Loucy (cell line): ENCODE measurements at regions not wholly inside any gene's neighbourhood (a gene's known extent, or its start where the extent isn't known, plus 50 kb on each side); places are given as distances from the start of the nearest gene placed in this dataset.

Source experiments
- H2AFZ ChIP-seq: fragments of 200-600 bp; sonication (generic); 2 replicates; pipeline ENCODE4 v1.6.0; 2016; ENCODE audit warnings: antibody characterized with exemption, mild to moderate bottlenecking, low read length, moderate library complexity
- H3F3A ChIP-seq: fragments of 200-600 bp; 2 replicates; pipeline ENCODE4 v1.6.0; 2016; ENCODE audit warnings: antibody characterized with exemption, low read depth, mild to moderate bottlenecking
- H3K27me3 ChIP-seq: fragments of 200-600 bp; sonication (generic); 2 replicates; pipeline ENCODE4 v1.6.1; 2014; ENCODE audit warnings: low read length, mild to moderate bottlenecking; ENCODE audit not compliant: insufficient read depth, poor library complexity, severe bottlenecking
- H3K36me3 ChIP-seq: fragments of 200-600 bp; sonication (generic); 2 replicates; pipeline ENCODE4 v1.6.1; 2016; ENCODE audit warnings: low read length; ENCODE audit not compliant: insufficient read depth
- H3K4me1 ChIP-seq: fragments of 200-600 bp; sonication (generic); 2 replicates; pipeline ENCODE4 v1.5.1; 2014; ENCODE audit warnings: low read length, mild to moderate bottlenecking; ENCODE audit not compliant: insufficient read depth, poor library complexity, severe bottlenecking
- H3K4me2 ChIP-seq: fragments of 200-600 bp; sonication (generic); 2 replicates; pipeline ENCODE4 v1.6.0; 2014; ENCODE audit warnings: antibody characterized with exemption, low read length, low read depth, mild to moderate bottlenecking; ENCODE audit not compliant: poor library complexity, severe bottlenecking
- H3K4me3 ChIP-seq: fragments of 200-600 bp; sonication (generic); 2 replicates; pipeline ENCODE4 v1.5.1; 2014; ENCODE audit warnings: low read length, mild to moderate bottlenecking, mixed read lengths; ENCODE audit not compliant: poor library complexity, severe bottlenecking
- H3K79me2 ChIP-seq: fragments of 200-600 bp; sonication (generic); 2 replicates; pipeline ENCODE4 v1.6.1; 2014; ENCODE audit warnings: low read length; ENCODE audit not compliant: insufficient read depth
- H3K9ac ChIP-seq: fragments of 200-600 bp; sonication (generic); 2 replicates; pipeline ENCODE4 v1.6.0; 2014; ENCODE audit warnings: mild to moderate bottlenecking, low read depth, low read length, moderate library complexity; ENCODE audit not compliant: poor library complexity, severe bottlenecking
- H3K9me2 ChIP-seq: fragments of 200-600 bp; sonication (generic); replicated peaks from 2 replicates; pipeline ENCODE4 v1.6.1; 2016; ENCODE audit warnings: low read depth, low read length, mixed read lengths
- H3K9me3 ChIP-seq: fragments of 200-600 bp; sonication (generic); 2 replicates; pipeline ENCODE4 v1.6.1; 2014; ENCODE audit warnings: mild to moderate bottlenecking, antibody characterized with exemption, low read length, low read depth; ENCODE audit not compliant: insufficient read depth
- H4K20me1 ChIP-seq: fragments of 200-600 bp; sonication (generic); 2 replicates; pipeline ENCODE4 v1.6.0; 2014; ENCODE audit warnings: antibody characterized with exemption, low read length, mild to moderate bottlenecking; ENCODE audit not compliant: insufficient read depth, poor library complexity, severe bottlenecking
- EZH2phosphoT487 ChIP-seq: fragments of 200-600 bp; IDR thresholded peaks from 2 replicates; pipeline ENCODE4 v1.6.1; 2018; ENCODE audit warnings: antibody characterized with exemption, mild to moderate bottlenecking, moderate library complexity, borderline replicate concordance
- TF ChIP-seq, protein P1 (sequence below): fragments of 200-600 bp; sonication (generic); conservative IDR thresholded peaks from 2 replicates; pipeline ENCODE4 v1.5.1; 2014; ENCODE audit warnings: mild to moderate bottlenecking, antibody characterized with exemption, low read length

DNA sequence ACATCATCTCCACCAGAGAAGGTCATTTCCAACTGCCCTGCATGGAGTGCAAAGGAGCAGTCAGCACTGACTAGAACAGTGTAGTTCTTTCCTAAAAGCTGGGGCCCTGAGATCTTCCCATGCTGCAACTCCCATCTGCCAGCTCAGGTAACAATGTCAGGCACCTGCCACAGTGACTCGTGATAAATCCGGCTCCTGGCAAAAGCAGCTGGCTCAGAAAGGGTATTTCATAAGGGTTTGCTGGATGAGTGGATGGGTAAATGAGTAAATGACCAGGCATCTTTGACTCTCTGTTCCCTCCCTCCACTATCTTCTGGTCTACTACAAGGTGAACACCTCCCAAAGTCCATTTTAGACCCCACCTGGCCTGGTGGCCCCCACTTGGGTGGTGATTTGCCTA lies 403.6 kb downstream of the NXPE2 start:
- H3K9ac ChIP-seq, result no peak overlapping the region
- no peaks in the 10 kb centered on the region for H3K79me2 ChIP-seq
- H3K27me3 ChIP-seq, result no peaks in the 10 kb centered on the region
- no peaks in the 10 kb centered on the region for H3K4me1 ChIP-seq
- H3K4me3 ChIP-seq, result no peak overlapping the region
- no peaks in the 10 kb centered on the region for H3K9me2 ChIP-seq
- H3K4me2 ChIP-seq, result no peak overlapping the region
- no peak overlapping the region for H2AFZ ChIP-seq
- H4K20me1 ChIP-seq, result no peaks in the 10 kb centered on the region
- TF ChIP-seq, protein P1, sequence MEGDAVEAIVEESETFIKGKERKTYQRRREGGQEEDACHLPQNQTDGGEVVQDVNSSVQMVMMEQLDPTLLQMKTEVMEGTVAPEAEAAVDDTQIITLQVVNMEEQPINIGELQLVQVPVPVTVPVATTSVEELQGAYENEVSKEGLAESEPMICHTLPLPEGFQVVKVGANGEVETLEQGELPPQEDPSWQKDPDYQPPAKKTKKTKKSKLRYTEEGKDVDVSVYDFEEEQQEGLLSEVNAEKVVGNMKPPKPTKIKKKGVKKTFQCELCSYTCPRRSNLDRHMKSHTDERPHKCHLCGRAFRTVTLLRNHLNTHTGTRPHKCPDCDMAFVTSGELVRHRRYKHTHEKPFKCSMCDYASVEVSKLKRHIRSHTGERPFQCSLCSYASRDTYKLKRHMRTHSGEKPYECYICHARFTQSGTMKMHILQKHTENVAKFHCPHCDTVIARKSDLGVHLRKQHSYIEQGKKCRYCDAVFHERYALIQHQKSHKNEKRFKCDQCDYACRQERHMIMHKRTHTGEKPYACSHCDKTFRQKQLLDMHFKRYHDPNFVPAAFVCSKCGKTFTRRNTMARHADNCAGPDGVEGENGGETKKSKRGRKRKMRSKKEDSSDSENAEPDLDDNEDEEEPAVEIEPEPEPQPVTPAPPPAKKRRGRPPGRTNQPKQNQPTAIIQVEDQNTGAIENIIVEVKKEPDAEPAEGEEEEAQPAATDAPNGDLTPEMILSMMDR, result no peak
- no peak for TF ChIP-seq EZH2phosphoT487
- no peaks in the 10 kb centered on the region for H3K36me3 ChIP-seq
- H3K9me3 ChIP-seq, result no peaks in the 10 kb centered on the region
- no peaks in the 10 kb centered on the region for H3F3A ChIP-seq

DNA sequence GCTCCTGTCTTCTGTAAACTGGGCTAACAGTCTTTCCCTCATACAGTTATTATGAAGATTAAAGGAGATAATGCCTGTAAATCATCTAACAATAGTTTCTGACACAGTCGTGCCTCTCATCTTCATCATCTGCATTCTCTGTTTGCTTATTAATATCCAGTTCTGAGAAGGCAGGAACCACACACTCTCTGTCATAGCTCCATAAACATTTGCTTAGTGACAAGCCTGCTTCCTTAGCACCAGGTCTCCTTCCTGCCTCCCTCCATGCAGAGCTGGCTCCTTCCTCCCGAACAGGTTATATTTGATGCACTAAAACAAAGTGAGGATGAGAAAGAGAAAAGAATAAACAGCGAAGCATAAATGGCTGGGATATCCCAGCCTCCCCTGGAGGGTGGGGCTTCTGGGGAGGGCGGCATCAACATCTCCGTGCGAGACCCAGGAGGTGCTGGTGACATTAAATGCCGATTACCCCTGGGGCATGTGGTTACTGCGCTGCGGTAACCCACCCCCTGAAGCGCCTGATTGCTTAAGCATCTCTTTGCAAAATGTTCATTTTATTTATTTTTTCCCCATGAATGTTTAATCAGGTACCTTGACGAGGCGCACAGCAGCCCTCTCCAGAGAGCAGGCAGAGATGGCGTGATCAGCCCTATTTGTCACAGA lies 404.9 kb downstream of the NXPE2 start:
- H3K9me2 ChIP-seq, result no peaks in the 10 kb centered on the region
- no peak overlapping the region for H3K4me3 ChIP-seq
- H3K27me3 ChIP-seq, result no peaks in the 10 kb centered on the region
- H3K9me3 ChIP-seq, result no peaks in the 10 kb centered on the region
- H3K79me2 ChIP-seq, result no peaks in the 10 kb centered on the region
- H3K4me1 ChIP-seq, result no peaks in the 10 kb centered on the region
- no peaks in the 10 kb centered on the region for H3F3A ChIP-seq
- no peak overlapping the region for H3K9ac ChIP-seq
- no peaks in the 10 kb centered on the region for H4K20me1 ChIP-seq
- H3K36me3 ChIP-seq, result no peaks in the 10 kb centered on the region
- no peak overlapping the region for H2AFZ ChIP-seq
- H3K4me2 ChIP-seq, result no peak overlapping the region
- TF ChIP-seq, protein P1, result no peak
- TF ChIP-seq EZH2phosphoT487, result no peak

DNA sequence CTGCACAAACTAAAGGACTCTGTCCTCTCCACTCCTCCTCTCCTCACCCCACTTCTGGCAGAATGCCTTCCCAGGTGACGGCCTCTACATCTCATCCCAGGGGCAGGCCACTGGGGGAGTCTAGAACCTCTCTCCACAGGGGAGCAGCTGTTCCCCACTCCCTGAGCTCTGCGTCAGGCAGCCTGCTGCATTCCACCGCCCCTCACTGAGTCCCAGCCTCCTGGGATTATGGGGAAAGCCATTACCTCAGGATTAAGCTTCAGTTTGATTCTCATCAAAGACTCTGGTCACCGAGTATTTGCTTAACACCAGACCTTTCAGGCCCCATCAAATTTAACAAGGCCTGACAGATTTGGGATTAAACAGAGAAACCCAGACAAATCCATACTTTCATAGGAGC lies 405.9 kb downstream of the NXPE2 start:
- no peak overlapping the region for H2AFZ ChIP-seq
- no peaks in the 10 kb centered on the region for H3F3A ChIP-seq
- H3K9ac ChIP-seq, result no peak overlapping the region
- H3K4me2 ChIP-seq, result no peak overlapping the region
- H3K27me3 ChIP-seq, result no peaks in the 10 kb centered on the region
- H3K36me3 ChIP-seq, result no peaks in the 10 kb centered on the region
- no peaks in the 10 kb centered on the region for H4K20me1 ChIP-seq
- H3K9me3 ChIP-seq, result no peaks in the 10 kb centered on the region
- no peaks in the 10 kb centered on the region for H3K79me2 ChIP-seq
- no peaks in the 10 kb centered on the region for H3K9me2 ChIP-seq
- no peak overlapping the region for H3K4me3 ChIP-seq
- H3K4me1 ChIP-seq, result no peaks in the 10 kb centered on the region
- TF ChIP-seq EZH2phosphoT487, result no peak
- TF ChIP-seq, protein P1, result no peak
